ENCODE measurements at regions not wholly inside any gene's neighbourhood (a gene's known extent, or its start where the extent isn't known, plus 50 kb on each side); places are given as distances from the start of the nearest gene placed in this dataset.

DNA sequence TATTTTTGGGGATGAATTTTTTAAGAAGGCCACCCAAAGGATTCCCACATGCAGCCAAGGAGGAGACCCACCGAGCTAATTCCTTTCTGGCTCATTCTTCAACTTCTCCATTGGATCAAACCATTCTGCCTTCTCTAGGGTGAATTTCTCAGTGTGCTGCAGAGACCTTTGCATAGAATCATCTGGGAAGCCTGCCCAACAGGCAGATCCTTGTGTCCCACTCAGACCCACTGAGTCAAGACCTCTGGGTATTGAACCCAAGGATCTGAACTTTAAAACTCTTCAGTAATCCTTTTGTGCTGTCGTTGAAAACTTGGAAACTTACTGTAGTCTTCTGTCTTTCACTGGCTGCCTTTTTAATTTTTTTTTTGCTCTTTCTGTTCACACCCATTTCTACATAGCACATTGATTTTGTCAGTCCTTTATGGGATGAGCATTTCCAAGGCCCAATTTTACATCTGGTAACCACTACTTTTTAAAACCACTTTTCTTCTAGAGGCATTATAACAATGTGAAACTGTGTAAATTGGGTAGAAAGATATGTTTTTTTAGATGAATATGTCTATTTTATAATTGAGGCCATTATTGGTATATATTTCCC, 120.2 kb downstream of the TSN start:
- no peak for DNase-seq (ENCODE audit: extremely low spot score)
- TF ChIP-seq, protein P1, sequence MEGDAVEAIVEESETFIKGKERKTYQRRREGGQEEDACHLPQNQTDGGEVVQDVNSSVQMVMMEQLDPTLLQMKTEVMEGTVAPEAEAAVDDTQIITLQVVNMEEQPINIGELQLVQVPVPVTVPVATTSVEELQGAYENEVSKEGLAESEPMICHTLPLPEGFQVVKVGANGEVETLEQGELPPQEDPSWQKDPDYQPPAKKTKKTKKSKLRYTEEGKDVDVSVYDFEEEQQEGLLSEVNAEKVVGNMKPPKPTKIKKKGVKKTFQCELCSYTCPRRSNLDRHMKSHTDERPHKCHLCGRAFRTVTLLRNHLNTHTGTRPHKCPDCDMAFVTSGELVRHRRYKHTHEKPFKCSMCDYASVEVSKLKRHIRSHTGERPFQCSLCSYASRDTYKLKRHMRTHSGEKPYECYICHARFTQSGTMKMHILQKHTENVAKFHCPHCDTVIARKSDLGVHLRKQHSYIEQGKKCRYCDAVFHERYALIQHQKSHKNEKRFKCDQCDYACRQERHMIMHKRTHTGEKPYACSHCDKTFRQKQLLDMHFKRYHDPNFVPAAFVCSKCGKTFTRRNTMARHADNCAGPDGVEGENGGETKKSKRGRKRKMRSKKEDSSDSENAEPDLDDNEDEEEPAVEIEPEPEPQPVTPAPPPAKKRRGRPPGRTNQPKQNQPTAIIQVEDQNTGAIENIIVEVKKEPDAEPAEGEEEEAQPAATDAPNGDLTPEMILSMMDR (IDR thresholded peaks at IDR 0.05; ENCODE audit: control extremely low read depth, extremely low read depth, low read depth, missing control alignments) = no peak
- ChIA-PET POLR2A (no interaction called here), CTCF (interaction anchor here (1.1 kb wide), 1 partner anchor 22 kb away, joined by 3 read pairs; no protein-coding TSS in a partner anchor)

DNA sequence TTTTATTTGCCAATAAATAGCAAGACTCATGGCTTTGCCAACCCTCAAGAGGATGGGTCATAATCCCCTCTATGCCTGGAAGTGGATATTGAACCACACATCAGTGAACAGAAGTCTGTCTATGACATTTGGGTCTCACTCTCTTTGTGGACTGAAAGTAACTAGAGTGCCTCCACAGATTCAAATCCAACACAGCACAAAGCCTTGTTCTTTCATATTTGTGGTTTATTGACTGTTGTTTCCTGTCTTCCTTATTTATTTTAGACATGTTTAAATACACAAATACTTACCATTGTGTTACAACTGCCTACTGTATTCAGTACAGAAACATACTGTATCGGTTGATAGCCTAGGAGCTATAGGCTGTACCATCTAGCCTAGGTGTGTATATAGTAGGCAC, 121.9 kb downstream of the TSN start:
- no peak for DNase-seq (ENCODE audit: extremely low spot score)
- TF ChIP-seq, protein P1 (IDR thresholded peaks at IDR 0.05; ENCODE audit: control extremely low read depth, extremely low read depth, low read depth, missing control alignments) = no peak
- POLR2A ChIA-PET = no interaction called here
- CTCF ChIA-PET = no interaction called here

DNA sequence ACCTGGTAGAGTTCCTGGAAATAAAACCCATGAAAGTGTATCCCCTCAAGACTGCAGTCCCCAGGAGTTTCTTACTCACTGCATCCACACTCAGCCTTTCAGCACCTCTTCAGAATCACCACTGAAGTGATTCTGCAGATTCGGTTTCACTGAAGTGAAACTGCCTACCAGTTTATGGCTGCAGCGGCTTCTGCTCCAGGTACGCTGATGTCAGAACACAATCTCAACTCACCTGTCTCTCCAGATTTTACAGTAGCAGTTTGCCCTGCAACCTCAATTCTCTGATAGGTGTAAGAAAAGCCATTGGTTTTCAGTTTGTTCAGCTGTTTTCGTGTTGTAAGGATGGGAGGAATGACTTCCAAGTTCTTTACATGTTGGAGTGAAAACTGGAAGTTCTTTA, 124.8 kb downstream of the TSN start:
- TF ChIP-seq, protein P1 (IDR thresholded peaks at IDR 0.05; ENCODE audit: control extremely low read depth, extremely low read depth, low read depth, missing control alignments) = no peak
- ChIA-PET POLR2A (interaction anchor here (0.6 kb wide), 1 partner anchor 278 kb away, joined by 3 read pairs; no protein-coding TSS in a partner anchor), CTCF (no interaction called here)
- no peak for DNase-seq (ENCODE audit: extremely low spot score)

DNA sequence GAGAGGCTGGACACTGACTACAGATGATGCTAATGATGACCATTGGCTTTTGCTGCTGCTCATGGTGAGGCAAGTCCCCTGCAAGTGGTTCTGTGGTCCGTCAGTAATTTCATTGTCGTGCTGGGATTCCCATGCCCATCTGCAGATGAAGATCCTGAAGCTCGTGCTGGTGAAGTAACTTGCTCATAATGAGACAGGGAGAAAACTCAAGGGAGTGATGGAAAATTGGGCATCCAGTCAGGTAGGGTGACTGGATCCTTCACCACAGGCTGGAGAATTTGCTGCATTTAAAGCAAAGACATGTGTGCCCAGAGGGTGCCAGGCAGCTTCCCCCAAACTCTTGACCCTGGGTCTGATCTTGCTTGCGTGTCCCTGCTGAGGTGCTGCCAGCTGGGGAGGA, 125.6 kb downstream of the TSN start:
- TF ChIP-seq, protein P1 (IDR thresholded peaks at IDR 0.05; ENCODE audit: control extremely low read depth, extremely low read depth, low read depth, missing control alignments) = no peak
- ChIA-PET CTCF (no interaction called here), POLR2A (no interaction called here)
- DNase-seq (ENCODE audit: extremely low spot score) = no peak

DNA sequence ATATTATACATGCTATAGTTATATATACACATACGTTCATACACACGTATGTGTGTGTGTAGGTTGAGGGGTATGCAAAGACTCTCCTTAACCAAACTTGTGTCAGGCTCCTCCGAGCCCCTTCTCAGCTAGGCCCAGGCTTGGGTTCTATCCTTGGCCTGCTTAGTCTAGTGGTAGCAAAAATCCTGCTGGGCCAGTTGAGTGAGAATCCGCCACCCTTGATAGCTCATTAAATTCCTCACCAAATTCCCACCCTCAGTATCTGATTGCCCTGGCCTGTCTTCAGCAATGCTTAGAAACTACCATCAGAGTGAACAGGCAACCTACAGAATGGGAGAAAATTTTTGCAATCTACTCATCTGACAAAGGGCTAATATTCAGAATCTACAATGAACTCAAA, 126.5 kb downstream of the TSN start:
- DNase-seq (ENCODE audit: extremely low spot score) = no peak
- ChIA-PET POLR2A (no interaction called here), CTCF (interaction anchor here (1.0 kb wide), 1 partner anchor 73 kb away, joined by 3 read pairs; no protein-coding TSS in a partner anchor)
- TF ChIP-seq, protein P1 (IDR thresholded peaks at IDR 0.05; ENCODE audit: control extremely low read depth, extremely low read depth, low read depth, missing control alignments) = no peak

DNA sequence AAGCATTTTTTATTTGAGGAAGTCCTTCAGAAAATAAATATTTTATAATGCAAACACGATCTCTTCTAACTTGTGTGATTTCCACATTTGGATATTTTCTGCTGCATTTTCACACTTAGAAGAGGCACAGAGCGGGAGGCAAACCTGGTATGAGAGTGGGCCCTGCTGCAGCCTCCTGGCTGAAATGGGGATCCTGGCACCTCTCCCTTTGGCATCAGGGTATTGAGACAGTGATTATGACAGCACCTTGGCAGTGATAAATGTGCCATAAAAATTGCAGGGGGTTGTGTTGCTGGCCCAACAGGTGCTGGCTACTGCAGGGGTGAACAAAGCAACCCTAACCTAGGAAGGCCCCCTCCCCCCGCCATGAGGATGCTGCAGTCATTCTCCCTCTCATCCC, 128.6 kb downstream of the TSN start:
- no peak for DNase-seq (ENCODE audit: extremely low spot score)
- TF ChIP-seq, protein P1 (IDR thresholded peaks at IDR 0.05; ENCODE audit: control extremely low read depth, extremely low read depth, low read depth, missing control alignments) = no peak
- ChIA-PET POLR2A (no interaction called here), CTCF (no interaction called here)

All from GM10248 (cell line).